Lung microvascular endothelial cell (primary cell): ENCODE measurements at regions not wholly inside any gene's neighbourhood (a gene's known extent, or its start where the extent isn't known, plus 50 kb on each side); places are given as distances from the start of the nearest gene placed in this dataset.

Experiments
- DNase-seq, 2 donors: peaks; one replicate each; pipeline versions ENCODE4 v3.0.0 to v3.0.0-alpha.2; 2010; ENCODE audit warnings: low read depth in 2 of 2

- DNase-seq, result no peak
Observed at GRCh38 chr2:161571051-161571429, 53.2 kb upstream of the SLC4A10 start.
